Heart right ventricle (tissue), 16 donors: ENCODE measurements at regions not wholly inside any gene's neighbourhood (a gene's known extent, or its start where the extent isn't known, plus 50 kb on each side); places are given as distances from the start of the nearest gene placed in this dataset.
A peak's percentile ranks its signal among the peaks of the same experiment; 100 is the strongest.
"Not testable (repeated sequence)": the region's sequence is repeated elsewhere in the genome, so short reads cannot be mapped to it uniquely, and the experiment has no call there.

ENCODE experiments used
- ATAC-seq, 8 donors: fragments of 200-7000 bp; cut with Tn5 transposase; one replicate each; pipeline ENCODE4 v1.9.1; 2020; ENCODE audit warnings: mild to moderate bottlenecking in 8 of 8, moderate library complexity in 8 of 8, moderate number of reproducible peaks in 1 of 8
- DNase-seq, 2 donors: peaks; one replicate each; pipeline ENCODE4 v3.0.0-alpha.2; 2020
- H3K27ac ChIP-seq, 10 donors: fragments of 200-600 bp; sonication (generic) in 2 of 10; one replicate each; pipeline versions ENCODE4 v1.5.0 to v1.8.0; 2020 to 2022; ENCODE audit warnings: mild to moderate bottlenecking in 3 of 10
- H3K27me3 ChIP-seq, 7 donors: fragments of 200-600 bp; one replicate each; pipeline ENCODE4 v1.8.0; 2021 to 2022; ENCODE audit warnings: mild to moderate bottlenecking in 2 of 7
- H3K36me3 ChIP-seq, 9 donors: fragments of 200-600 bp; sonication (generic) in 1 of 9; one replicate each; pipeline versions ENCODE4 v1.5.0 to v1.8.0; 2020 to 2022; ENCODE audit warnings: mild to moderate bottlenecking in 2 of 9
- H3K4me1 ChIP-seq, 9 donors: fragments of 200-600 bp; sonication (generic) in 1 of 9; one replicate each; pipeline versions ENCODE4 v1.5.0 to v1.8.0; 2020 to 2022; ENCODE audit warnings: mild to moderate bottlenecking in 4 of 9
- H3K4me3 ChIP-seq, 10 donors: fragments of 200-600 bp; sonication (generic) in 2 of 10; one replicate each; pipeline versions ENCODE4 v1.5.0 to v1.8.0; 2020 to 2022; ENCODE audit warnings: mild to moderate bottlenecking in 7 of 10, moderate library complexity in 2 of 10
- H3K9me3 ChIP-seq, 11 donors: fragments of 200-600 bp in 10 of 11; sonication (generic) in 2 of 11; one replicate each; pipeline versions ENCODE4 v1.5.0 to v1.8.0; 2013 to 2022; ENCODE audit warnings: mild to moderate bottlenecking in 2 of 11, control low read depth in 1 of 11, moderate library complexity in 1 of 11
- WGBS, 2 donors: extraction: QIAGEN DNeasy Blood & Tissue Kit; methylation state at CpG; one replicate each; pipeline ENCODE4 v1.1.7; 2013; ENCODE audit warnings: inconsistent platforms in 1 of 2; 5-methylcytosine and 5-hydroxymethylcytosine counted together
- intact Hi-C, 10 donors: fragments of 100-400 bp; cut with DNase I; formaldehyde crosslinking; loops; one replicate each; pipeline versions ENCODE4 v1.11.1 to v1.14.2; 2022
- donor health status: Arrhythmogenic right ventricular cardiomyopathy.
- donor health status: ischemic (EF 13 %, LVEDD 7.1; RV severe dilation, severe dysfunction).
- donor health status: healthy with polysubstance abuse.
- donor health status: DM: no; HTN: yes; CAD: no.
- donor health status: DM: no; HTN: no; CAD: no.
- donor health status: ischemic (EF 25% LVEDD 6.9; RV normal size, moderate dysfunction).
- donor health status: ischemic (EF 25% LVEDD 5.7; RV mildly dilated, moderate dysfunction).
- donor health status: healthy.
- donor health status: DM: yes; HTN: yes; CAD: no.
- donor health status: Ischemic cardiomyopathy.
- donor health status: ischemic (EF 35%, LVEDD 5.7; RV mildly dilated, moderate dysfunction).
- donor health status: nonischemic (EF 11% LVEDD 7.7; RV severe dilation, severe dysfunction).
- donor health status: DM: yes; HTN: yes; CAD: no.
- donor health status: PGD.
- donor health status: ischemic (EF 29% LVEDD 5.4; RV normal size, mild dysfunction).
- donor health status: nonischemic (EF 23%, LVEDD 6.1; RV moderate dilation, normal function).

DNA sequence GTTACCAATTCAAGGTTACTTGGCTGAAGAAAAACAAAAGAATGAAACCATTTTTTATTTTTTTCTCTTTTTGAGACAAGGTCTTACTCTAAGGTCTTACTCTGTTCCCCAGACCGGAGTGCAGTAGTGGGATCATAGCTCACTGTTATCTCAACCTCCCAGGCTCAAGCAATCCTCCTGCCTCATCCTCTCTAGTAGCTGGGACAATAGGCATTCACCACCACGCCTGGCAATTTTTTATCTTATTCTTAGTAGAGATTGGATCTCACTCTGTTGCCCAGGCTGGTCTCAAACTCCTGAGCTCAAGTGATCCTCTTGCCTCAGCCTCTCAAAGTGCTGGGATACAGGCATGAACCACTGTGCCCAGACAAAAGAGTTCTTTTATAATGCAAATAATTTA lies 3732.0 kb upstream of the OR11H1 start:
- H3K4me3 ChIP-seq, H3K27ac ChIP-seq, ATAC-seq, intact Hi-C loops, H3K9me3 ChIP-seq, DNase-seq, H3K36me3 ChIP-seq, H3K27me3 ChIP-seq, H3K4me1 ChIP-seq: not testable (repeated sequence)
- WGBS, 2 donors: 38 to 55% methylated on average over 2 of the region's 2 CpGs

DNA sequence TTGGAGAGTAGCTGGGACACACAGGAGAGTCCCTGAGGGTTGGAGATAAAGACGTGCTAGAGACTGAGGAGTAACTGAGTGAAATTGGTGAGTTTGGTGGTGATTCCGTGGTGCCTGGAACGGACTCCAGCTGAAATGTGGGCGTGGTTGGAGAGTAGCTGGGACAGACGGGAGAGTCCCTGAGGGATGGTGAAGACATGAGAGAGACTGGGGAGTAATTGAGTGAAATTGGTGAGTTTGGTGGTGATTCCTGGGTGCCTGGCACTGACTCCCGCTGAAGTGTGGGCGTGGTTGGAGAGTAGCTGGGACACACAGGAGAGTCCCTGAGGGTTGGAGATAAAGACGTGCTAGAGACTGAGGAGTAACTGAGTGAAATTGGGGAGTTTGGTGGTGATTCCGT lies 3712.5 kb upstream of the OR11H1 start:
- H3K36me3 ChIP-seq, ATAC-seq, H3K4me3 ChIP-seq, H3K4me1 ChIP-seq, intact Hi-C loops, H3K27ac ChIP-seq: not testable (repeated sequence)
- WGBS, 2 donors: 42 to 61% methylated on average over 7 to 9 of the region's 9 CpGs
- peak in 1 of 2 donors; percentile 7 for DNase-seq
- Histone ChIP-seq H3K9me3 (peaks cover 0 to 13% (median 0%) of the 10 kb centered on the region in 11 donors), H3K27me3 (peaks cover 0 to 11% (median 0%) of the 10 kb centered on the region in 7 donors)

DNA sequence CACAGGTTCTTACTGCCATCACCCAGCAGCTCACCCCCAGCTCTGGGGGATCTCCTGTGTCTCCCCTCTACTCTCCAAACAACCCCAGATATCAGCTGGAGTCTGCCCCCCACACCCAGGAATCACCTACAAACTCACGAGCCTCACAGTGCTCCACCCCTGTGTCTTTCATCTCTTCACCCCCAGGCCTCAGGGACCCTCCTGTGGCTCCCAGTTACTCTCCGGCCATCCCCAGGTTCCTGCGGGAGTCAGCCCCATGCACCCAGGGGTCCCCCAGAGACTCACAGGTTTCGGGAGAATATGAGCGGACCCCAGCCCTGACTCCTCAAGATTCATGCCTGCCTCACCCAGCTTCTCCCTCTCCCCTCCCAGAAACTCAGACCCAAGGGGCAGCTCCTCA lies 3709.1 kb upstream of the OR11H1 start:
- not testable (repeated sequence) for H3K4me3 ChIP-seq
- 50 to 80% methylated on average over 3 to 5 of the region's 5 CpGs for WGBS, 2 donors

DNA sequence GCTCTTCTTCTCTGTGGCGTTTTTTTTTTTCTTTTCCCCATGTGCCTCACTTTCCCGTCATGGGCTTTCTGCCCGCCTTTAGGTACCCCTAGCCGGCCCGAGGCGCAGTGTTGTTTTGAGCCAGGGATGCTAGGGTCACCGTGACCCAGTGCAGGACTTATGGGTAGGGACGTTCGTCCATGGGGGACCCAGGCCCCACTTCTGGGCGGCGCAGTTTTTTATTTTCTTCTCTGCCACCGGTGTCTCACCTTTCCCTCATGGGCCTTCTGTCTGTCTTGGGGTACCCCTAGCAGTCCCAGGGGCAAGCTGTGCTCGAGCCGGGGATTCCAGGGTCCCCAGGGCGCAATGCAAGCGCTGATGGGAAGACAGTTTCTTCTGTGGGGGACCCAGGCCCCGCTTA lies 3705.7 kb upstream of the OR11H1 start:
- intact Hi-C loops, H3K4me3 ChIP-seq, H3K27me3 ChIP-seq, H3K36me3 ChIP-seq, H3K4me1 ChIP-seq, H3K9me3 ChIP-seq, H3K27ac ChIP-seq, DNase-seq, ATAC-seq: not testable (repeated sequence)
- 64 to 86% methylated on average over 6 to 14 of the region's 17 CpGs for WGBS, 2 donors

More for the DNA sequence above, 3709.1 kb upstream of the OR11H1 start:
- Histone ChIP-seq H3K9me3 (peaks cover 0 to 13% (median 0%) of the 10 kb centered on the region in 11 donors), H3K27me3 (peaks cover 0 to 11% (median 0%) of the 10 kb centered on the region in 7 donors)
- H3K36me3 ChIP-seq, ATAC-seq, H3K27ac ChIP-seq, intact Hi-C loops, H3K4me1 ChIP-seq, DNase-seq: not testable (repeated sequence)

DNA sequence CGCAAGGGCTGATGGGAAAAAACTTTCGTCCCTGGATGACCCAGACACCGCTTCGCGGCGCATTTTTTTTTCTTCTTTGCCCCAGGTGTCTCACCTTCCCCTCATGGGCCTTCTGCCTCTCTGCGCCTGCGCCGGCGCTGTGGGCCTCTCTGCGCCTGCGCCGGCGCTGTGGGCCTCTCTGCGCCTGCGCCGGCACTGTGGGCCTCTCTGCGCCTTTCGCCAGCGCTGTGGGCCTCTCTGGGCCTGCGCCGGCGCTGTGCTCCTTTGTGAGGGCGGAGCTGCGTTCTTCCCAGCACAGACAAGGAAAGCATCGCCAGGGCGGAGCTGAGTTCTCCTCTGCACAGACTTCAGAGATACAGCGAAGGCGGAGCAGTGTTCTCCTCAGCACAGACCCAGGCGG lies 3703.0 kb upstream of the OR11H1 start:
- ATAC-seq, intact Hi-C loops, H3K27me3 ChIP-seq, H3K4me3 ChIP-seq, H3K27ac ChIP-seq, DNase-seq, H3K9me3 ChIP-seq, H3K4me1 ChIP-seq, H3K36me3 ChIP-seq: not testable (repeated sequence)
- 70 to 78% methylated on average over 13 to 17 of the region's 30 CpGs for WGBS, 2 donors

DNA sequence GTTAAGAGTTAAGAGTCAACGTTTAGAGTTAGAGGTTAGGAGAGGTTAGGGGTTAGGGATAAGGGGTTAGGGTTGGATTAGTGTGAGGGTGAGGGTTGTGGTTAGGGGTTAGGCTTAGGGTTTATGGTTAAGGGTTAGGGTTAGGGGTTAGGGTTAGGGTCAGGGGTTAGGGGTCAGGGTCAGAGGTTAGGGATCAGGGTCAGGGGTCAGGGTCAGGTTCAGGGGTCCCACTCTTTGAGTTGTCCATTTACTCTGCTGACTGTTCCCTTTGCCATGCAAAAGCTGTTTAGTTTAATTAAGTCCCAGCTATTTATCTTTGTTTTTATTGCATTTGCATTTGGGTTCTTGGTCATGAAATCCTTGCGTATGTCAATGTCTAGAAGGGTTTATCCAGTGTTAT lies 3702.0 kb upstream of the OR11H1 start:
- H3K9me3 ChIP-seq, DNase-seq, H3K27me3 ChIP-seq, H3K36me3 ChIP-seq, H3K4me1 ChIP-seq, H3K27ac ChIP-seq, H3K4me3 ChIP-seq, intact Hi-C loops, ATAC-seq: not testable (repeated sequence)
- 47% methylated on average over 1 of the region's 2 CpGs; no CpG with 5 or more reads in 1 of the 2 donors for whole genome bisulfite sequencing, 2 donors

DNA sequence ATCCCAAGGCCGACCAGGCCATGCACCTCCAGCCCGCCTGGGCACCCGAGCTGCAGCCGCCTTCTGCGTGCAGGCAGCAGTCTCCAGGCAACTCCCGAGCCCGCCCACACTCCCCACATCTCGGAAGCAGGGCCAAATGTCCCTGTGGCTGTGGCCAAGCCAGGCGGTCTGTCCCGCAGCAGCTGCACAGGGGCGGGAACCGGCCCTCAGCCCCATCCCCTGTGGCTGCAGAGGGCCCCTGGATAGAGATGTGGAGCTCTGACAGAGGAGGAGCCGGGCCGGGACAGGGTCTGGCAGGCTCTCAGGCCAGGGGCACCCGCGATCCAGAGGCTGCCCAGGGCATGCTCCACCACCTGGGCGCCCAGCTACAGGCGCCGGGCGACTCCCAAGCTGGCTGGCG lies 3698.6 kb upstream of the OR11H1 start:
- H3K9me3 ChIP-seq, intact Hi-C loops, H3K36me3 ChIP-seq, H3K4me1 ChIP-seq, H3K27ac ChIP-seq, ATAC-seq, H3K27me3 ChIP-seq: not testable (repeated sequence)
- peak overlapping the region in 4 of 10 donors; percentile 21 to 34 (median 30) for H3K4me3 ChIP-seq
- 49 to 58% methylated on average over 15 of the region's 21 CpGs for WGBS, 2 donors
- DNase-seq: peak; percentile 4 to 34
